BLaER1 (cell line): ENCODE measurements at regions not wholly inside any gene's neighbourhood (a gene's known extent, or its start where the extent isn't known, plus 50 kb on each side); places are given as distances from the start of the nearest gene placed in this dataset.

ENCODE experiments used
- H3K27ac ChIP-seq: shearing (Covaris generic); formaldehyde crosslinking; 2 replicates; pipeline ENCODE4 v1.8.1; 2022
- H3K27me3 ChIP-seq: shearing (Covaris generic); formaldehyde crosslinking; 2 replicates; pipeline ENCODE4 v1.8.1; 2022
- H3K36me3 ChIP-seq: shearing (Covaris generic); formaldehyde crosslinking; 2 replicates; pipeline ENCODE4 v1.8.1; 2022
- H3K4me1 ChIP-seq: shearing (Covaris generic); formaldehyde crosslinking; 2 replicates; pipeline ENCODE4 v1.8.1; 2022
- H3K4me2 ChIP-seq: shearing (Covaris generic); formaldehyde crosslinking; 2 replicates; pipeline ENCODE4 v1.8.1; 2022
- H3K4me3 ChIP-seq: shearing (Covaris generic); formaldehyde crosslinking; 2 replicates; pipeline ENCODE4 v1.8.1; 2022
- H3K9ac ChIP-seq: shearing (Covaris generic); formaldehyde crosslinking; 2 replicates; pipeline ENCODE4 v1.8.1; 2022
- H3K9me3 ChIP-seq: shearing (Covaris generic); formaldehyde crosslinking; 2 replicates; pipeline ENCODE4 v1.8.1; 2022
- H4K20me1 ChIP-seq: shearing (Covaris generic); formaldehyde crosslinking; 2 replicates; pipeline ENCODE4 v1.8.1; 2022
- Cebpa-rat ChIP-seq: shearing (Covaris generic); IDR thresholded peaks from 2 replicates; pipeline ENCODE4 v1.8.1; 2022

GRCh38 chr16:9481747-9482730 lies 390.6 kb downstream of the HAPSTR1 start:
- Histone ChIP-seq H3K27ac (no peak overlapping the region), H3K36me3 (no peaks in the 10 kb centered on the region), H3K4me1 (peaks cover 10% of the 10 kb centered on the region), H4K20me1 (no peaks in the 10 kb centered on the region), H3K9ac (no peak overlapping the region), H3K27me3 (no peaks in the 10 kb centered on the region), H3K9me3 (no peaks in the 10 kb centered on the region), H3K4me2 (no peak overlapping the region), H3K4me3 (no peak overlapping the region)
- no peak for TF ChIP-seq Cebpa-rat

- no peak overlapping the region for H3K4me3 ChIP-seq
Measured at GRCh38 chr16:9484426-9484825, 393.0 kb downstream of the HAPSTR1 start.

GRCh38 chr16:9484881-9485280 lies 393.4 kb downstream of the HAPSTR1 start:
- Histone ChIP-seq H3K4me3 (no peak overlapping the region), H3K4me1 (peaks cover 10% of the 10 kb centered on the region), H3K27ac (no peak overlapping the region), H3K9me3 (peaks cover 9% of the 10 kb centered on the region), H3K36me3 (no peaks in the 10 kb centered on the region), H3K9ac (no peak overlapping the region), H4K20me1 (no peaks in the 10 kb centered on the region), H3K4me2 (peak overlapping the region; percentile 30), H3K27me3 (no peaks in the 10 kb centered on the region)
- TF ChIP-seq Cebpa-rat = no peak

More at GRCh38 chr16:9484426-9484825, 393.0 kb downstream of the HAPSTR1 start:
- H3K36me3 ChIP-seq = no peaks in the 10 kb centered on the region
- peaks cover 10% of the 10 kb centered on the region for H3K4me1 ChIP-seq
- peaks cover 9% of the 10 kb centered on the region for H3K9me3 ChIP-seq
- no peaks in the 10 kb centered on the region for H4K20me1 ChIP-seq
- TF ChIP-seq Cebpa-rat = no peak
- no peaks in the 10 kb centered on the region for H3K27me3 ChIP-seq
- H3K9ac ChIP-seq = no peak overlapping the region
- H3K27ac ChIP-seq = no peak overlapping the region
- peak overlapping the region; percentile 30 for H3K4me2 ChIP-seq

GRCh38 chr16:9489835-9490467 lies 398.5 kb downstream of the HAPSTR1 start:
- H3K36me3 ChIP-seq = no peaks in the 10 kb centered on the region
- H3K9me3 ChIP-seq = peaks cover 9% of the 10 kb centered on the region
- H3K27ac ChIP-seq = no peak overlapping the region
- H3K9ac ChIP-seq = no peak overlapping the region
- peaks cover 2% of the 10 kb centered on the region; the same call in 1 of the 2 replicates for H3K4me1 ChIP-seq
- H3K4me3 ChIP-seq = no peak overlapping the region
- H3K4me2 ChIP-seq = no peak overlapping the region
- no peaks in the 10 kb centered on the region for H4K20me1 ChIP-seq
- no peak for TF ChIP-seq Cebpa-rat
- no peaks in the 10 kb centered on the region for H3K27me3 ChIP-seq

GRCh38 chr16:9495824-9496223 lies 404.4 kb downstream of the HAPSTR1 start:
- Histone ChIP-seq H3K36me3 (no peaks in the 10 kb centered on the region), H3K27me3 (no peaks in the 10 kb centered on the region), H3K4me3 (no peak overlapping the region), H3K9ac (no peak overlapping the region), H3K4me2 (no peak overlapping the region), H4K20me1 (no peaks in the 10 kb centered on the region), H3K27ac (no peak overlapping the region), H3K9me3 (0 out of 2 replicates have a peak, but pooled peaks cover 4% of the 10 kb centered on the region), H3K4me1 (no peaks in the 10 kb centered on the region)
- no peak for TF ChIP-seq Cebpa-rat

- Histone ChIP-seq H3K36me3 (no peaks in the 10 kb centered on the region), H3K4me2 (no peak overlapping the region), H3K9ac (no peak overlapping the region), H3K4me3 (no peak overlapping the region), H3K27me3 (no peaks in the 10 kb centered on the region), H3K4me1 (no peaks in the 10 kb centered on the region), H4K20me1 (no peaks in the 10 kb centered on the region), H3K27ac (no peak overlapping the region), H3K9me3 (0 out of 2 replicates have a peak, but pooled peaks cover 4% of the 10 kb centered on the region)
- TF ChIP-seq Cebpa-rat = no peak
Measured at GRCh38 chr16:9497750-9498149, 406.3 kb downstream of the HAPSTR1 start.

- Histone ChIP-seq H3K9ac (no peak overlapping the region), H4K20me1 (no peaks in the 10 kb centered on the region), H3K27ac (no peak overlapping the region), H3K4me2 (no peak overlapping the region), H3K36me3 (no peaks in the 10 kb centered on the region), H3K9me3 (0 out of 2 replicates have a peak, but pooled peaks cover 4% of the 10 kb centered on the region), H3K4me1 (no peaks in the 10 kb centered on the region), H3K4me3 (no peak overlapping the region), H3K27me3 (no peaks in the 10 kb centered on the region)
- TF ChIP-seq Cebpa-rat = no peak
Measured at GRCh38 chr16:9499941-9500593, 408.6 kb downstream of the HAPSTR1 start.

GRCh38 chr16:9500872-9501271 lies 409.4 kb downstream of the HAPSTR1 start:
- Histone ChIP-seq H3K27me3 (no peaks in the 10 kb centered on the region), H3K27ac (no peak overlapping the region), H3K4me1 (no peaks in the 10 kb centered on the region), H3K4me2 (no peak overlapping the region), H3K9me3 (0 out of 2 replicates have a peak, but pooled peaks cover 4% of the 10 kb centered on the region), H3K4me3 (no peak overlapping the region), H3K36me3 (no peaks in the 10 kb centered on the region), H4K20me1 (no peaks in the 10 kb centered on the region), H3K9ac (no peak overlapping the region)
- TF ChIP-seq Cebpa-rat = no peak

- no peak overlapping the region for H3K9ac ChIP-seq
- H3K27me3 ChIP-seq = no peaks in the 10 kb centered on the region
- no peaks in the 10 kb centered on the region for H3K4me1 ChIP-seq
- H3K27ac ChIP-seq = no peak overlapping the region
- no peak for TF ChIP-seq Cebpa-rat
- no peak overlapping the region for H3K4me3 ChIP-seq
- H3K4me2 ChIP-seq = no peak overlapping the region
- H3K9me3 ChIP-seq = 0 out of 2 replicates have a peak, but pooled peaks cover 4% of the 10 kb centered on the region
- no peaks in the 10 kb centered on the region for H4K20me1 ChIP-seq
- no peaks in the 10 kb centered on the region for H3K36me3 ChIP-seq
Measured at GRCh38 chr16:9503251-9503984, 412.0 kb downstream of the HAPSTR1 start.
